CD4-positive, alpha-beta T cell treated with Interleukin-15 for 1 hour (primary cell): ENCODE measurements at regions not wholly inside any gene's neighbourhood (a gene's known extent, or its start where the extent isn't known, plus 50 kb on each side); places are given as distances from the start of the nearest gene placed in this dataset.

Experiments
- DNase-seq: peaks from one replicate; pipeline ENCODE4 v3.0.0-alpha.2; 2020

DNA sequence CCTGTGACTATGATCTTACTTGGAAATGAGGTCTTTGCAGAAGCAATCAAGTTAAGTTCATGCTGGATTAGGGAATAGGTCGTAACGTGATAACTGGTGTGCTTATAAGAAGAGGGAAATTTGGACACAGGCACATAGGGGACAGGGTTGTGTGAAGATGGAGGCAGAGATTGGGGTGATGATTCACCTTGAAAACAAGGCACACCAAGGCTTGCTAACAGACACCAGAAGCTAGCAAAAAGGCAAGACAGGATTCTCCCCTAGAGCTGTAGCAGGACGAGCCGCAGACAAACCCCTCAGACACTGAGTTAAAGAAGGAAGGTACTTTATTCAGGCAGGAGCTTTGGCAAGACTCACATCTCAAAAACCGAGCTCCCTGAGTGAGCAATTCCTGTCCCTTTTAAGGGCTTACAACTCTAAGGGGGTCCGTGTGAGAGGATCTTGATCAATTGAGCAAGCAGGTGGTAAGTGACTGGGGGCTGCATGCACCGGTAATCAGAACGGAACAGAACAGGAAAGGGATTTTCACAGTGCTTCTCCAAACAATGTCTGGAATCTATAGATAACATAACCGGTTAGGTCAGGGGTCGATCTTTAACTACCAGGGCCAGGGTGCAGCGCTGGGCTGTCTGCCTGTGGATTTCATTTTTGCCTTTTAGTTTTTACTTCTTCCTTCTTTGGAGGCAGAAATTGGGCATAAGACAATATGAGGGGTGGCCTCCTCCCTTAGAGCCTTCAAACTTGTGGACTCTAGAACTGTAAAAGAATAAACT is 57.5 kb upstream of the S1PR3 start:
- no peak for DNase-seq

DNA sequence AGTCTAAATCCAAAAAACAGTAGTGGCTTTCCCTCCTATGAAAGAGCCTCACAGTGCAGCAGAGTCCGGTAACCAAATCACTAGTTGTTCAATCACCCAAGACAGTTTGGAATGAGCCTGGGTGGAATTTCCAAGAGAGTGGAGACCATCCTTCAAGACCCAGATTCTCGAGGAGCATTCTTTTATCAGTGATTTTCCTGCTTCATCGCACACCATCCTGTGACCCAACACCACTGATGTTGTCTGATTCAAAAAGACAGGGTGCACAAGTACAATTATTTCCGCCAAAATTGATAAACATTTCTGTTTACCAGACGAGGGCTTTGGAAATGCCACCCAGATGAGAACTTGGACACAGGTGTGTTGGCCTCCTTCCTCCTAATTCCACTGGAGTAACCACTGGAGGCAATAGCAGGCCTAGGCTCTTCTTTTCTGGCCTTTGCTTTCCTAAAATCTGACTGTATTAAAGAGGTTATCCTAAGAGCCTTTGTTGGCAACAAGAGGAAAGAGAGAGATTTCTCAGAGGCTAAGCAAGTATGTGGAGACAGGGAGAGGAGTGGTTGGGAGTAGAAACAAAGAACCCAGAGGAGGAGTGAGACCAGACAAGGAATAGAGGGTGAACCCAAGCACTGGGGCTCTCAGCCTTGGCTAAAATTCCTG is 56.3 kb upstream of the S1PR3 start:
- no peak for DNase-seq

DNA sequence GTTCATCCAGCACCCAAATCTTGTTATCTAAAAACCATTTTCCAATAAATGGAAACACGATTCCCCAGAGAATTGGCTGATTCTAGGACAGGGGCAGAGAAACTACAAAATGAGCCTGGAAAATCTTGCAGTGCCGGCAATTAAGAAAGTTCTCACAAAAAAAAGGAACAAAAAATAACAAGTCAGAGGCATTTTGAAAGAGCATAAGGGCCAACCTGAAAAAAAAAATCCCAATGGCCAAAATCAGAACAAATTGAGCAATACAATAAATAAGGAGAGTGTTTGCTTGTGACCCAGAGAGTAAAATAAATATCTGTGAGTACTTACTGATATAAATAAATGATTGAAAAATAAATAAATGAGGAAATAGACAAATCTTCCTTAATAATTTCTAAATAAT is 55.1 kb upstream of the S1PR3 start:
- no peak for DNase-seq

DNA sequence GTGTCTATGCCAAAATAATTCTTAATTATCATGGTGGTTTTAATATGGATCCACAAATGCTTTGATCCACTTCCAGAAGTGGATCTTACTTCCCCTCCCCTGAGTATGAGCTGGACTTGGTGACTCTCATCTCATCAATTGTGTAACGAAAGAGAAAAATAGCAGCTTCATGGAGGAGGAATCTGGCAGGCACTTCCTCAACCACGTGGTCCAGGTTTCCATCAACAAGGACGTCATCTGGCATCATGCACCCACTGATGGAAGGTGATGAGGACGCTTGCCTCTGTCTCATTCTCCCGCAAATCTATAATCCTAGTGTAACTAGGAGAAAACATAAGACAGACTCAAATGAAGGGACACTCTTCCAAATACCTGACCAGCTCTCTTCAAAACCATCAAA is 54.6 kb upstream of the S1PR3 start:
- DNase-seq: peak; percentile 53

DNA sequence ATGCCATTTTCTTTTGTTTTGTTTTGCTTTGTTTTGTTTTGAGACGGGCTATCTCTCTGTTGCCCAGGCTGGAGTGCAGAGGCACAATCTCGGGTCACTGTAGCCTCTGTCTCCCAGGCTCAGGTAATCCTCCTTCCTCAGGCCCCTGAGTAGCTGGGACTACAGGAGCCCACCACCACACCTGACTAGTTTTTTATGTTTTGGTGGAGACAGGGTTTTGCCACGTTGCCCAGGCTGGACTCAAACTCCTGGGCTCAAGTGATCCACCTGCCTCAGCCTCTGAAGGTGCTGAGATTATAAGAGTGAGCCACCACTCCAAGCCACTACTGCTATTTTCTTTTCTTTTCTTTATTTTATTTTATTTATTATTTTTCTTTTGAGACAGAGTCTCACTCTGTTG is 54.0 kb upstream of the S1PR3 start:
- no peak for DNase-seq

DNA sequence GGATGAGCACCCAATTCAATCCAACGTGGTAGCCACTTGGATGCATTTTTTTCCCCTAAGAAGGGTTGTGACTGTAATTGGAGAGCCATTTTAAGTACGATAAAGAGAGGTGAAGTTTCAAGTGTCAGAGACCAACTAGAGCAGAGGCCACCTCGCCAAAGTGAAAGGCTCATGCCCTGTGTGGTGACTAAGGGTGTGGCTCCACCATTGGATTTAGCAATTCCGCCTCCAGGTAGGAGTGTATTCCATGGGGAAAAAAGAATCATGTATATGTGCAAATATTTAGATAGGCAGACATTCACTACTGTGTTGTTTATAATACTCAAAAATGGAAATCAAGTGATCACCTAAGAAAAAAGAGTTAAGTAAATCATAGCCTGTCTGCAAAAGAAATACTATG is 53.1 kb upstream of the S1PR3 start:
- no peak for DNase-seq
